Neural cell (in vitro differentiated cells): ENCODE measurements at regions not wholly inside any gene's neighbourhood (a gene's known extent, or its start where the extent isn't known, plus 50 kb on each side); places are given as distances from the start of the nearest gene placed in this dataset.

Experiments
- EP300 ChIP-seq: fragments of 450-650 bp; conservative IDR thresholded peaks from 2 replicates; pipeline ENCODE4 v1.6.1; 2014; ENCODE audit warnings: antibody characterized with exemption, mild to moderate bottlenecking, moderate library complexity; ENCODE audit not compliant: poor library complexity, severe bottlenecking
- EZH2 ChIP-seq: fragments of 200-600, 300-800 bp; shearing (Covaris generic), sonication (generic); IDR thresholded peaks from 2 replicates; pipeline ENCODE4 v1.6.1; 2014; ENCODE audit warnings: antibody characterized with exemption, low read length, borderline replicate concordance, mild to moderate bottlenecking; ENCODE audit not compliant: insufficient read depth, poor library complexity, severe bottlenecking
- MXI1 ChIP-seq: fragments of 450-650 bp; conservative IDR thresholded peaks from 2 replicates; pipeline ENCODE4 v1.6.1; 2014; ENCODE audit warnings: antibody characterized with exemption, mild to moderate bottlenecking; ENCODE audit not compliant: poor library complexity, severe bottlenecking
- POLR2AphosphoS5 ChIP-seq: IDR thresholded peaks from 2 replicates; pipeline ENCODE4 v1.6.1; 2012
- RAD21 ChIP-seq: fragments of 450-650 bp; conservative IDR thresholded peaks from 2 replicates; pipeline ENCODE4 v1.6.1; 2014; ENCODE audit warnings: antibody characterized with exemption, mild to moderate bottlenecking, moderate library complexity
- SMC3 ChIP-seq: fragments of 450-650 bp; conservative IDR thresholded peaks from 2 replicates; pipeline ENCODE4 v1.6.1; 2014; ENCODE audit warnings: antibody characterized with exemption, mild to moderate bottlenecking, moderate library complexity; ENCODE audit not compliant: poor library complexity
- TAF1 ChIP-seq: IDR thresholded peaks from 2 replicates; pipeline ENCODE4 v1.6.1; 2012; ENCODE audit warnings: low read depth
- TF ChIP-seq, protein P1 (sequence below): fragments of 450-650 bp; IDR thresholded peaks from 2 replicates; pipeline ENCODE4 v1.5.1; 2014; ENCODE audit warnings: antibody characterized with exemption, mild to moderate bottlenecking, moderate library complexity; ENCODE audit not compliant: poor library complexity, severe bottlenecking
- TF ChIP-seq, protein P2 (sequence below): IDR thresholded peaks from 2 replicates; pipeline ENCODE4 v1.6.1; 2012; ENCODE audit warnings: borderline replicate concordance

DNA sequence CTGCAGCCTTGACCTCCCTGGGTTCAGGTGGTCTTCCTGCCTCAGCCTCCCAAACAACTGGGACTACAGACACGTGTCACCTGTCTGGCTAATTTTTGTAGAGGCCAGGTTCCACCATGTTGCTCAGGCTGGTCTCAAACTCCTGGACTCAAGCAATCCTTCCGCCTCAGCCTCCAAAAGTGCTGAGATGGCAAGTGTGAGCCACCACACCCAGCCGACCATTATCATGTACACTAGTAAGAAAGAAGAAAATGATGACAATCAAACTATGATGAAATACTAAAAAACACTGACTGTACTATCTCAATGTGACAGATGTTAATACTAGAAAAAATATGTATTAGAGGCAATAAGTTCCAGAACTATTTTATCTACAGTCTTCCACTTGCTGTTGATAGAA is 420.9 kb downstream of the TRIB2 start:
- TF ChIP-seq, protein P1, sequence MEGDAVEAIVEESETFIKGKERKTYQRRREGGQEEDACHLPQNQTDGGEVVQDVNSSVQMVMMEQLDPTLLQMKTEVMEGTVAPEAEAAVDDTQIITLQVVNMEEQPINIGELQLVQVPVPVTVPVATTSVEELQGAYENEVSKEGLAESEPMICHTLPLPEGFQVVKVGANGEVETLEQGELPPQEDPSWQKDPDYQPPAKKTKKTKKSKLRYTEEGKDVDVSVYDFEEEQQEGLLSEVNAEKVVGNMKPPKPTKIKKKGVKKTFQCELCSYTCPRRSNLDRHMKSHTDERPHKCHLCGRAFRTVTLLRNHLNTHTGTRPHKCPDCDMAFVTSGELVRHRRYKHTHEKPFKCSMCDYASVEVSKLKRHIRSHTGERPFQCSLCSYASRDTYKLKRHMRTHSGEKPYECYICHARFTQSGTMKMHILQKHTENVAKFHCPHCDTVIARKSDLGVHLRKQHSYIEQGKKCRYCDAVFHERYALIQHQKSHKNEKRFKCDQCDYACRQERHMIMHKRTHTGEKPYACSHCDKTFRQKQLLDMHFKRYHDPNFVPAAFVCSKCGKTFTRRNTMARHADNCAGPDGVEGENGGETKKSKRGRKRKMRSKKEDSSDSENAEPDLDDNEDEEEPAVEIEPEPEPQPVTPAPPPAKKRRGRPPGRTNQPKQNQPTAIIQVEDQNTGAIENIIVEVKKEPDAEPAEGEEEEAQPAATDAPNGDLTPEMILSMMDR = no peak
- TF ChIP-seq EZH2 (no peak), EP300 (no peak), POLR2AphosphoS5 (no peak), MXI1 (no peak), TAF1 (no peak), RAD21 (no peak), SMC3 (no peak)
- TF ChIP-seq, protein P2, sequence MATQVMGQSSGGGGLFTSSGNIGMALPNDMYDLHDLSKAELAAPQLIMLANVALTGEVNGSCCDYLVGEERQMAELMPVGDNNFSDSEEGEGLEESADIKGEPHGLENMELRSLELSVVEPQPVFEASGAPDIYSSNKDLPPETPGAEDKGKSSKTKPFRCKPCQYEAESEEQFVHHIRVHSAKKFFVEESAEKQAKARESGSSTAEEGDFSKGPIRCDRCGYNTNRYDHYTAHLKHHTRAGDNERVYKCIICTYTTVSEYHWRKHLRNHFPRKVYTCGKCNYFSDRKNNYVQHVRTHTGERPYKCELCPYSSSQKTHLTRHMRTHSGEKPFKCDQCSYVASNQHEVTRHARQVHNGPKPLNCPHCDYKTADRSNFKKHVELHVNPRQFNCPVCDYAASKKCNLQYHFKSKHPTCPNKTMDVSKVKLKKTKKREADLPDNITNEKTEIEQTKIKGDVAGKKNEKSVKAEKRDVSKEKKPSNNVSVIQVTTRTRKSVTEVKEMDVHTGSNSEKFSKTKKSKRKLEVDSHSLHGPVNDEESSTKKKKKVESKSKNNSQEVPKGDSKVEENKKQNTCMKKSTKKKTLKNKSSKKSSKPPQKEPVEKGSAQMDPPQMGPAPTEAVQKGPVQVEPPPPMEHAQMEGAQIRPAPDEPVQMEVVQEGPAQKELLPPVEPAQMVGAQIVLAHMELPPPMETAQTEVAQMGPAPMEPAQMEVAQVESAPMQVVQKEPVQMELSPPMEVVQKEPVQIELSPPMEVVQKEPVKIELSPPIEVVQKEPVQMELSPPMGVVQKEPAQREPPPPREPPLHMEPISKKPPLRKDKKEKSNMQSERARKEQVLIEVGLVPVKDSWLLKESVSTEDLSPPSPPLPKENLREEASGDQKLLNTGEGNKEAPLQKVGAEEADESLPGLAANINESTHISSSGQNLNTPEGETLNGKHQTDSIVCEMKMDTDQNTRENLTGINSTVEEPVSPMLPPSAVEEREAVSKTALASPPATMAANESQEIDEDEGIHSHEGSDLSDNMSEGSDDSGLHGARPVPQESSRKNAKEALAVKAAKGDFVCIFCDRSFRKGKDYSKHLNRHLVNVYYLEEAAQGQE = no peak
